C4-2B (cell line): ENCODE measurements at regions not wholly inside any gene's neighbourhood (a gene's known extent, or its start where the extent isn't known, plus 50 kb on each side); places are given as distances from the start of the nearest gene placed in this dataset.

ENCODE experiments used
- ZFX ChIP-seq: fragments of 450-650 bp; IDR thresholded peaks from 2 replicates; pipeline ENCODE4 v1.6.1; 2017
- TF ChIP-seq, protein P1 (sequence below): fragments of 450-650 bp; conservative IDR thresholded peaks from 2 replicates; pipeline ENCODE4 v1.5.1; 2017; ENCODE audit warnings: mild to moderate bottlenecking

DNA sequence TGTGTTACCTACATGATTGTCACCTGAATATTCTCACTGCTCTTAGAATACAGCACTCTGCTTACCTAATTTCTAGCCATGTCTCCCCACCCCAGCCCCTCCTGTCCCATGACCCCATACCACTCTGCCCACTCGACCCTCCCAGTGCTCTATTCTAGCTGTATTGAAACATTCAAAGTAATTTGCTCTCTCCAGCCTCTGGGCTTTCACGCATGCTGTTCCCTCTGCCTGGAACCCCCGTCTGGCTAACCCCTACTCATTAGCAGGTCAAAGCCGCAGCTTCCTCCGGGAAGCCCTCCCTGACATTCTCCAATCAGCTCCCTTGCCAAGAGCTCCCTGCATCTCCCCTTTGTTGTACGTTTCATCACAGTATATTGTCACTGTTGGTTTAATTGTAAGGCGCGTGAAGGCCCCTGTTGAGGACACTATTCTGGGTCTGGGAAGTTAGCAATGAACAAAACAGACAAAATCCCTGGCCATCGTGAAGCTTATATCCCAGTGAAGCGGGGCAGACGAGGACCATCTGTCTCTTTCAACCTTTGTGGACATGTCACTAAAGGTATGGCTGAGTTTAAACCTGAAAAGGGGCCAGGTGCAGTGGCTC is 72.3 kb upstream of the LHX1 start:
- TF ChIP-seq, protein P1, sequence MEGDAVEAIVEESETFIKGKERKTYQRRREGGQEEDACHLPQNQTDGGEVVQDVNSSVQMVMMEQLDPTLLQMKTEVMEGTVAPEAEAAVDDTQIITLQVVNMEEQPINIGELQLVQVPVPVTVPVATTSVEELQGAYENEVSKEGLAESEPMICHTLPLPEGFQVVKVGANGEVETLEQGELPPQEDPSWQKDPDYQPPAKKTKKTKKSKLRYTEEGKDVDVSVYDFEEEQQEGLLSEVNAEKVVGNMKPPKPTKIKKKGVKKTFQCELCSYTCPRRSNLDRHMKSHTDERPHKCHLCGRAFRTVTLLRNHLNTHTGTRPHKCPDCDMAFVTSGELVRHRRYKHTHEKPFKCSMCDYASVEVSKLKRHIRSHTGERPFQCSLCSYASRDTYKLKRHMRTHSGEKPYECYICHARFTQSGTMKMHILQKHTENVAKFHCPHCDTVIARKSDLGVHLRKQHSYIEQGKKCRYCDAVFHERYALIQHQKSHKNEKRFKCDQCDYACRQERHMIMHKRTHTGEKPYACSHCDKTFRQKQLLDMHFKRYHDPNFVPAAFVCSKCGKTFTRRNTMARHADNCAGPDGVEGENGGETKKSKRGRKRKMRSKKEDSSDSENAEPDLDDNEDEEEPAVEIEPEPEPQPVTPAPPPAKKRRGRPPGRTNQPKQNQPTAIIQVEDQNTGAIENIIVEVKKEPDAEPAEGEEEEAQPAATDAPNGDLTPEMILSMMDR, result no peak
- TF ChIP-seq ZFX, result no peak
